DND-41 (cell line): ENCODE measurements at regions not wholly inside any gene's neighbourhood (a gene's known extent, or its start where the extent isn't known, plus 50 kb on each side); places are given as distances from the start of the nearest gene placed in this dataset.

Source experiments
- CTCF ChIP-seq: IDR thresholded peaks from 2 replicates; pipeline ENCODE4 v1.5.1; 2012; ENCODE audit warnings: borderline replicate concordance, low read length, moderate library complexity, mild to moderate bottlenecking; ENCODE audit not compliant: poor library complexity, severe bottlenecking; ENCODE audit errors: extremely low read depth
- EZH2 ChIP-seq: IDR thresholded peaks from 3 replicates; pipeline ENCODE4 v1.6.1; 2012; ENCODE audit warnings: borderline replicate concordance, low read depth, mild to moderate bottlenecking, moderate library complexity, low read length, inconsistent platforms; ENCODE audit not compliant: severe bottlenecking

- no peak for TF ChIP-seq CTCF
- TF ChIP-seq EZH2, result no peak
These were observed 173.7 kb downstream of the KLF12 start for GRCh38 chr13:73960474-73960873.
